Adrenal gland (tissue), 9 donors: ENCODE measurements at regions not wholly inside any gene's neighbourhood (a gene's known extent, or its start where the extent isn't known, plus 50 kb on each side); places are given as distances from the start of the nearest gene placed in this dataset.
A peak's percentile ranks its signal among the peaks of the same experiment; 100 is the strongest.

Source experiments
- DNase-seq, 7 donors: peaks; one replicate each; pipeline ENCODE4 v3.0.0-alpha.2; 2019 to 2020
- H3K27ac ChIP-seq, 5 donors: fragments of 200-600 bp; sonication (generic) in 4 of 5; 1 replicate in 3 of 5; 2 replicates in 2 of 5; pipeline versions ENCODE4 v1.5.1 to v1.8.0; 2016 to 2020; ENCODE audit warnings: mild to moderate bottlenecking in 1 of 5
- H3K27me3 ChIP-seq: fragments of 200-600 bp; 2 replicates; pipeline ENCODE4 v1.8.0; 2021
- H3K36me3 ChIP-seq, 2 donors: fragments of 200-600 bp; replicated peaks in 1 of 2; 1 replicate in 1 of 2; 2 replicates in 1 of 2; pipeline versions ENCODE4 v1.5.1 to v1.8.0; 2018 to 2022
- H3K4me1 ChIP-seq, 2 donors: fragments of 200-600 bp; replicated peaks in 1 of 2; 1 replicate in 1 of 2; 2 replicates in 1 of 2; pipeline versions ENCODE4 v1.5.1 to v1.8.0; 2018 to 2021
- H3K4me3 ChIP-seq, 4 donors: fragments of 200-600 bp; sonication (generic) in 3 of 4; one replicate each; pipeline ENCODE4 v1.5.1; 2016 to 2018
- H3K9me3 ChIP-seq, 3 donors: fragments of 200-600 bp; sonication (generic) in 1 of 3; replicated peaks in 1 of 3; 1 replicate in 2 of 3; 2 replicates in 1 of 3; pipeline versions ENCODE4 v1.5.1 to v1.8.0; 2016 to 2021
- POLR2A ChIP-seq, 2 donors: fragments of 450-650 bp; IDR thresholded peaks; one replicate each; pipeline ENCODE4 v1.6.1; 2017; ENCODE audit warnings: antibody characterized with exemption in 2 of 2, mild to moderate bottlenecking in 2 of 2, moderate library complexity in 1 of 2
- WGBS, 4 donors: extraction: QIAGEN DNeasy Blood & Tissue Kit in 2 of 4; methylation state at CpG; one replicate each; pipeline versions ENCODE4 v1.1.5 to v1.1.7; 2013 to 2017; 5-methylcytosine and 5-hydroxymethylcytosine counted together
- intact Hi-C, 2 donors: fragments of 100-400 bp; cut with DNase I; formaldehyde crosslinking; loops; one replicate each; pipeline versions ENCODE4 v1.14.1 to v1.15.0; 2022 to 2023
- TF ChIP-seq, protein P1 (sequence below), 6 experiments: fragments of 450-650 bp in 4 of 6; fragments of 200-600 bp in 2 of 6; sonication (generic) in 1 of 6; IDR thresholded peaks; 1 replicate in 5 of 6; 2 replicates in 1 of 6; pipeline versions ENCODE4 v1.5.1 to v1.8.0; 2016 to 2021; ENCODE audit warnings: antibody characterized with exemption in 6 of 6, mild to moderate bottlenecking in 2 of 6, moderate library complexity in 1 of 6
- donor health status: healthy with polysubstance abuse.
- donor health status: Bipolar disorder and iron deficiency.
- donor health status: DM: yes; HTN: yes; CAD: no.
- donor health status: DM: no; HTN: no; CAD: no.
- donor health status: DM: no; HTN: no; CAD: no.

DNA sequence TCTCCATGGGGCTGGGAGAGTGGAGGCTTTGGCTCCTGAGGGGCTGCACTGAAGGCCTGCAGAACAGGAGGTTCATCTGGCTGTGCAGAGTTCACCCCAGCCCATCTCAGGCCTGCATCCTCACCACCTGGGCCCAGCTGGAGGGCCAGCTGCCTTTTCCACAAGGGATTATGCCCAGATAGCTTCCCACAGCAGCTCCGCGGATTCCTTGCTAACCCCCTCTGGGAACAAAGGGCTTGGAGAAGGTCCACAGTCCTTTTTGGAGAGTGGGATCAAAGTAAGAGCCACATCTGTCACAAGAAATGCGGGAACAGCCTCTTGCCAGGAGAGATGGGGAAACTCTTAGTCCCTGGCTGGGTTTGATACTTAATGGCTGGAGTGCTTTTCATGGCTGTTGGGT, 164.7 kb upstream of the RGMA start:
- no peaks in the 10 kb centered on the region for H3K27me3 ChIP-seq
- WGBS, 4 donors: 82 to 94% (median 89%) methylated on average over 1 to 3 of the region's 3 CpGs
- H3K4me1 ChIP-seq: no peaks in the 10 kb centered on the region
- no peak overlapping the region for H3K4me3 ChIP-seq
- intact Hi-C loops: no loop called here
- H3K36me3 ChIP-seq: no peaks in the 10 kb centered on the region
- DNase-seq: no peak
- H3K27ac ChIP-seq: no peak overlapping the region
- no peaks in the 10 kb centered on the region for H3K9me3 ChIP-seq
- TF ChIP-seq, protein P1, sequence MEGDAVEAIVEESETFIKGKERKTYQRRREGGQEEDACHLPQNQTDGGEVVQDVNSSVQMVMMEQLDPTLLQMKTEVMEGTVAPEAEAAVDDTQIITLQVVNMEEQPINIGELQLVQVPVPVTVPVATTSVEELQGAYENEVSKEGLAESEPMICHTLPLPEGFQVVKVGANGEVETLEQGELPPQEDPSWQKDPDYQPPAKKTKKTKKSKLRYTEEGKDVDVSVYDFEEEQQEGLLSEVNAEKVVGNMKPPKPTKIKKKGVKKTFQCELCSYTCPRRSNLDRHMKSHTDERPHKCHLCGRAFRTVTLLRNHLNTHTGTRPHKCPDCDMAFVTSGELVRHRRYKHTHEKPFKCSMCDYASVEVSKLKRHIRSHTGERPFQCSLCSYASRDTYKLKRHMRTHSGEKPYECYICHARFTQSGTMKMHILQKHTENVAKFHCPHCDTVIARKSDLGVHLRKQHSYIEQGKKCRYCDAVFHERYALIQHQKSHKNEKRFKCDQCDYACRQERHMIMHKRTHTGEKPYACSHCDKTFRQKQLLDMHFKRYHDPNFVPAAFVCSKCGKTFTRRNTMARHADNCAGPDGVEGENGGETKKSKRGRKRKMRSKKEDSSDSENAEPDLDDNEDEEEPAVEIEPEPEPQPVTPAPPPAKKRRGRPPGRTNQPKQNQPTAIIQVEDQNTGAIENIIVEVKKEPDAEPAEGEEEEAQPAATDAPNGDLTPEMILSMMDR (IDR thresholded peaks at IDR 0.05): no peak
- TF ChIP-seq POLR2A (IDR thresholded peaks at IDR 0.05): no peak

GRCh38 chr15:93252780-93253179, 163.8 kb upstream of the RGMA start:
- intact Hi-C loops: no loop called here
- TF ChIP-seq, protein P1 (IDR thresholded peaks at IDR 0.05): no peak
- TF ChIP-seq POLR2A (IDR thresholded peaks at IDR 0.05): no peak
- no peaks in the 10 kb centered on the region for H3K9me3 ChIP-seq
- H3K4me3 ChIP-seq: no peak overlapping the region
- no peak for DNase-seq
- WGBS, 4 donors: 54 to 83% (median 70%) methylated on average over 2 of the region's 2 CpGs
- H3K27ac ChIP-seq: no peak overlapping the region
- H3K27me3 ChIP-seq: no peaks in the 10 kb centered on the region
- H3K4me1 ChIP-seq: no peaks in the 10 kb centered on the region
- no peaks in the 10 kb centered on the region for H3K36me3 ChIP-seq

GRCh38 chr15:93250950-93251349, 161.9 kb upstream of the RGMA start:
- 57 to 60% (median 60%) methylated on average over 8 of the region's 8 CpGs for whole genome bisulfite sequencing, 4 donors
- intact Hi-C loops: no loop called here
- no peak overlapping the region for H3K4me3 ChIP-seq
- no peak for DNase-seq
- no peak for TF ChIP-seq POLR2A (IDR thresholded peaks at IDR 0.05)
- TF ChIP-seq, protein P1 (IDR thresholded peaks at IDR 0.05): no peak
- no peaks in the 10 kb centered on the region for H3K4me1 ChIP-seq
- H3K27me3 ChIP-seq: no peaks in the 10 kb centered on the region
- H3K9me3 ChIP-seq: no peaks in the 10 kb centered on the region
- H3K36me3 ChIP-seq: no peaks in the 10 kb centered on the region
- no peak overlapping the region for H3K27ac ChIP-seq

- H3K4me1 ChIP-seq: no peaks in the 10 kb centered on the region
- intact Hi-C loops: no loop called here
- WGBS, 4 donors: 10 to 40% (median 33%) methylated on average over 2 of the region's 2 CpGs
- no peaks in the 10 kb centered on the region for H3K27me3 ChIP-seq
- TF ChIP-seq POLR2A (IDR thresholded peaks at IDR 0.05): no peak
- TF ChIP-seq, protein P1 (IDR thresholded peaks at IDR 0.05): no peak
- no peak overlapping the region for H3K4me3 ChIP-seq
- H3K27ac ChIP-seq: no peak overlapping the region
- H3K36me3 ChIP-seq: no peaks in the 10 kb centered on the region
- peak in 1 of 7 donors; percentile 33 for DNase-seq
- H3K9me3 ChIP-seq: no peaks in the 10 kb centered on the region
These were observed 161.2 kb upstream of the RGMA start for GRCh38 chr15:93250209-93250608.
